Activated T-cell treated with anti-CD3 and anti-CD28 coated beads for 48 hours (primary cell): ENCODE measurements at regions not wholly inside any gene's neighbourhood (a gene's known extent, or its start where the extent isn't known, plus 50 kb on each side); places are given as distances from the start of the nearest gene placed in this dataset.
"Not testable (repeated sequence)": the region's sequence is repeated elsewhere in the genome, so short reads cannot be mapped to it uniquely, and the experiment has no call there.

ENCODE experiments used
- DNase-seq: peaks from one replicate; pipeline ENCODE4 v3.0.0-alpha.2; 2020; ENCODE audit warnings: low read depth

- no peak for DNase-seq
These were observed 197.2 kb downstream of the GRXCR1 start for GRCh38 chr4:43089730-43090129.

- no peak for DNase-seq
These were observed 210.5 kb downstream of the GRXCR1 start for GRCh38 chr4:43103048-43103447.

- DNase-seq = no peak
These were observed 219.6 kb downstream of the GRXCR1 start for GRCh38 chr4:43112139-43112538.

GRCh38 chr4:43113196-43113595, 220.7 kb downstream of the GRXCR1 start:
- no peak for DNase-seq

GRCh38 chr4:43126595-43126994, 234.1 kb downstream of the GRXCR1 start:
- DNase-seq = no peak

DNA sequence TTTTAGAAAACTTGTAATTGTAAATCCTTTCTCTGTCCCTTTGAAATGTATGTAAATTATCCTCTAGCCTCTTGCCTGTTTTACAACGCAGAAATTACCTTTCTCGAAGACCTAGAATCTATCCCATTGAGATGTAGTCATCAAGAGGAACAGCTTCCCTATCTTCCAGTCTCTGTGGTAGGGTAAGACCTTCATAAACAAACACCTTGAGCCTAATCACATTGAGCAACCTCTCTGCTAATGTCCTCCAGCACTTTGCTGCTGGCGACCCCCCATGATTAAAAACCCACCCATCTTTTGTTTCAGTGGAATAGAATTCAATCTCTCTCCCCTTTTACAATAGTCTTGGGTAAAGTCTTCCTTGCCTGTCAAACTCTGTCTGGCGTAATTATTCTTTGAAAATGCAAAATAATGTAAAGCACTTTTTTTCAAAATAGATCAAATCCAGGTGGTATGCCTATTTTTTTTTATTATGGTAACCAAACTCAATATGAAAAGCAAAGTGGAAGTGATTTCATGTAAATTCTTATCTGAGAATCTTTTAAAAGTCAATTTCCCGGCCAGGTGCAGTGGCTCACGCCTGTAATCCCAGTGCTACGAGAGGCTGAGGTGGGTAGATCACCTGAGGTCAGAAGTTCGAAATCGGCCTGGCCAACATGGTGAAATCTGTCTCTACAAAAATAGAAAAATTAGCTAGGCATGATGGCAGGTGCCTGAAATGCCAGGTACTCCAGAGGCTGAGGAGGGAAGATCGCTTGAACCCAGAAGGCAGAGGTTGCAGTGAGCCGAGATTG, 237.9 kb downstream of the GRXCR1 start:
- DNase-seq = no peak

DNA sequence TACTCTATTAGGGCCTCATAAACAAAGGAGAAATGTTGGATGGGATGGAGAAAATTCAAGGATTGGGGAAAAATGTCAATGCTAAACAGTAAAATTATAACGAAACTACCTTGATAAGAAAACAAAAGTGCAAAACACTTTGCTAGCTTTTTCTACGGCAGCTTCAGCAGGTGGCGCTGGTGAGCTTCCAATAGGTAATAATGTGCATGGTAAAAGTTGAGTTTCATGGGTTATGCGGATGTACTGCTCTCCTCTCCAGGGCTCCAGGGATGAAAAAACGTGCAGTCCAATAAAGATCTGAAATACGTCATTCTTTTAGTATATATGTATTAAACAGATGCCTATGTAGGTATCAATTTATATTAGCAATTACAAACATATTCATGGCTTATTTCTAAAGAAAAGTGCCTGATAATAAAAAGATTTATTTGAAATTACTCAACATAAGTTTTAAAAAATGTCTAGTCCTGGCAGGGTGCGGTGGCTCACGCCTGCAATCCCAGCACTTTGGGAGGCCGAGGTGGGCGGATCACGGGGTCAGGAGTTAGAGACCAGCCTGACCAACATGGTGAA, 239.6 kb downstream of the GRXCR1 start:
- DNase-seq = peak; percentile 32

- no peak for DNase-seq
These were observed 241.1 kb downstream of the GRXCR1 start for GRCh38 chr4:43133566-43133965.

- DNase-seq = no peak
These were observed 244.2 kb downstream of the GRXCR1 start for GRCh38 chr4:43136752-43137151.

DNA sequence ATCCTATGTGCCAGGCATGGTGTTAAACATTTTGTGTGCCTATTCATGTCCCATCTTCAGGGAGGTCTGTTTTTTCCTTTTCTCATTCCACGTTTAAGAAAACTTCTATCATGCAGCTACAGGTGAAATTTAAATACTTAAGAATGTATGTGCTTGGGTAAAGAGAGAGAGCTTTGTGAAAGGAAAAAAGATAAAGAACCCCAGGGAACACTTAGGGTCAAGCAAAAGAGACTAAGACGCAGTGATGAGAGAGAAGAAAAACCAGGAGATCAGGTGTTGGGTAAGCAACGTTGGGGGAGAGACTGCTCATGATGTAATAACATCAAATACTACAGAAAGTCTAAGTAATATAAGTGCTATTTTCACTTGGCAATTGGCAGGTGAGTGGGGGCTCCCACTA, 253.7 kb downstream of the GRXCR1 start:
- DNase-seq = no peak

GRCh38 chr4:43148481-43148880, 256.0 kb downstream of the GRXCR1 start:
- no peak for DNase-seq

GRCh38 chr4:43163101-43163792, 270.7 kb downstream of the GRXCR1 start:
- no peak for DNase-seq

DNA sequence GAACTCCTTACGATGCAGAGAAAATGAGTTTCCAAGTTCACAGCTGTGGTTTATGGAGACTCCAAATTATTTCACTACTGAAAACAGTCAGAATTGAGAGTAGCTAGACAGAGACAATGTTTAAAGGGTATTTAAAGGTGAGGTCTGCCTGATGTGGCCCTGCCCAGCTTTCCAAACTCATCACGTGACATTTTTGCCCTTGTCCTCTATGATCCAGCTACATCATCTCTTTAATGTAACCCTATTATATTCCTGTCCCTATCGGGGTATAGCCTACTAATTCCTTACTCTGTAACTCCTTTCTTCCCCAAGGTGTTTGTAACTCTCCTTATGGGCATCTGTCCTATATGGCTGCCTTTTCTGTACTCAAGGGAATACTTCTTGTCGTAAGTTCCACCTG, 297.2 kb downstream of the GRXCR1 start:
- DNase-seq = no peak

GRCh38 chr4:43212576-43212975, 320.1 kb downstream of the GRXCR1 start:
- DNase-seq = not testable (repeated sequence)

DNA sequence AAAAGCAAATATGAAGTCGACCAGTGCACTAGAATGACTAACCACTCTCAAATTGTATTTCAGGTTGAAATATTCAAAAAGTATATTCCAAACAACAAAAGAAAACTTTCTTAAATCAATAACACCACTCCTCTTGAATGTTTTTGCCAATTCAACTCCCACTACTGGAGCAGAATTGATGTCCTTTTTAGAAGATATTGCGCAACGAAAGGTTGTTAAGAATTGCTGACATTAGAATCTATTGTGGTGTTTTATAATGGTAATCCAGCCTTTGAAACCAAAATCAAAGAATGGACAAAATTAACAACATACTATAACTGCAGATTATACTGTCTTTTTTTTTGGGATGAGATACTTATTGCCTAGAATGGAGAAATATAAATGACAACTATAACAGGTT, 331.3 kb downstream of the GRXCR1 start:
- no peak for DNase-seq

GRCh38 chr4:43224559-43224958, 332.0 kb downstream of the GRXCR1 start:
- DNase-seq = no peak

GRCh38 chr4:43233321-43233720, 340.8 kb downstream of the GRXCR1 start:
- DNase-seq = no peak

GRCh38 chr4:43234626-43235415, 342.3 kb downstream of the GRXCR1 start:
- DNase-seq = no peak

DNA sequence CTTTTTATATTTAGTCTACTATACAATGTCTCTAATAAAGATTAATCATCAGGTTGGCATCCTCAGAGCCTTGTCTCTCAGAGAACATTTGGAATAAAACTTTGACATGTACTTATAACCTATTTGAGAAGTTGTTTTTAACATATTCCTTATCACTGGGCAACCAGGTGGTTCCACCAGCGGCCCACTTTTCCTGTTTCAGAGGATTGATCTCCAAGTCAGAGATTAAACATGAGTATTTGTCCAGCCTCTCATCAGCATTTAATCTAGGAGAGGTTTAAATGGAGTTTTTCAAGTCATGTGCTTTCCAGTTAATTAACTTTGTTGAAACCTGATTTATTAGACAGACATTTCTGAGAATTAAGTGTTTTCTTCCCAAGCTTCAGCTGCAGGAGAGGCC, 345.5 kb downstream of the GRXCR1 start:
- no peak for DNase-seq

GRCh38 chr4:43238585-43238984, 346.1 kb downstream of the GRXCR1 start:
- DNase-seq = no peak

- DNase-seq = no peak
These were observed 348.6 kb downstream of the GRXCR1 start for GRCh38 chr4:43241104-43241503.

DNA sequence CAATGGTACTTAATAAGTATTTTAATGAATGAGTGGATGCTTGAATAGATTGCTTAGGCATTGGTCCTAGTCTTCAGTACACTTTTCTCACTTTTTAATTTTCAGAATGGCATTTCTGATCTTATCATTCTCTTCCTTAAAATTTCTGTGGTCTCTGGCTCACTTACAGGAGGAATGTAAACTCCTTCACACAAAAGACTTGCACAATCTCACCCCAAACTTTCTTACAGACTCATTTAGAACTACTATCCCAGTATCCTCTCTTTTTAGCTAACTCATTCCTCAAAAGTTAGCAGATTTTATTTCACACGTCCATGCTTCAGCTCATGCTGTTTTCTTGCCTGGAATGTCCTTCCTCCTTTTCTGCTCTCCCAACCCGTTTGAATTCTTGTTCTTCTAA, 350.1 kb downstream of the GRXCR1 start:
- DNase-seq = no peak
